ENCODE measurements at regions not wholly inside any gene's neighbourhood (a gene's known extent, or its start where the extent isn't known, plus 50 kb on each side); places are given as distances from the start of the nearest gene placed in this dataset. TPM values are rescaled to one million over a fixed set of nuclear protein-coding genes. Genes with fewer than 3 reads are reported as not detected.

DNA sequence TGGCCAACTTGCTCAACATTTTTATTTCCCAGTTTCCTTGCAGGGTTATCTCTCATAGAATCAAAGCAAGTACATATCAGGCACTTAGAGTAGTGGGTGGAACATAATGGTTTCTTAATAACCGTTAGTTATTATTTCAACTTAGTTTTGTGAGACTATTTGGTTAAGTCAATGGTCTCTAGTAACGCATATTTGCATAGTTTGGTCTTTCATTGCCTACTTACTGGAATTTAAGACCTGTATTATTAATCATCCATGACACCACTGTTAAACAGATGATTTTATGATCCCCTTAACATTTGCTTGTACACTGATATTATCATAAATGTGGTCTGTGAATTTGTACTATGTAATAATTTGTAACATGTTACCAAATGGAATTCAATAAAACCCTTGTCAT lies 70.9 kb upstream of the SMIM31 start:
- Histone ChIP-seq H3K27ac (no peak overlapping the region), H3K36me3 (replicated peaks in 1 of 2; ENCODE audit: insufficient read depth in 1 of 2, low read depth in 2 of 2) (no peaks in the 10 kb centered on the region), H3K27me3 (no peaks in the 10 kb centered on the region), H3K4me3 (no peak overlapping the region), H3K9me3 (no peaks in the 10 kb centered on the region), H3K4me1 (no peaks in the 10 kb centered on the region)
- intact Hi-C loops (cut with DNase I), result no loop called here
- no peak for DNase-seq
- no peak for TF ChIP-seq POLR2A (IDR thresholded peaks at IDR 0.05)
- TF ChIP-seq, protein P1, sequence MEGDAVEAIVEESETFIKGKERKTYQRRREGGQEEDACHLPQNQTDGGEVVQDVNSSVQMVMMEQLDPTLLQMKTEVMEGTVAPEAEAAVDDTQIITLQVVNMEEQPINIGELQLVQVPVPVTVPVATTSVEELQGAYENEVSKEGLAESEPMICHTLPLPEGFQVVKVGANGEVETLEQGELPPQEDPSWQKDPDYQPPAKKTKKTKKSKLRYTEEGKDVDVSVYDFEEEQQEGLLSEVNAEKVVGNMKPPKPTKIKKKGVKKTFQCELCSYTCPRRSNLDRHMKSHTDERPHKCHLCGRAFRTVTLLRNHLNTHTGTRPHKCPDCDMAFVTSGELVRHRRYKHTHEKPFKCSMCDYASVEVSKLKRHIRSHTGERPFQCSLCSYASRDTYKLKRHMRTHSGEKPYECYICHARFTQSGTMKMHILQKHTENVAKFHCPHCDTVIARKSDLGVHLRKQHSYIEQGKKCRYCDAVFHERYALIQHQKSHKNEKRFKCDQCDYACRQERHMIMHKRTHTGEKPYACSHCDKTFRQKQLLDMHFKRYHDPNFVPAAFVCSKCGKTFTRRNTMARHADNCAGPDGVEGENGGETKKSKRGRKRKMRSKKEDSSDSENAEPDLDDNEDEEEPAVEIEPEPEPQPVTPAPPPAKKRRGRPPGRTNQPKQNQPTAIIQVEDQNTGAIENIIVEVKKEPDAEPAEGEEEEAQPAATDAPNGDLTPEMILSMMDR (IDR thresholded peaks at IDR 0.05), result no peak
- 55 to 63% methylated on average over 2 of the region's 2 CpGs for WGBS, 2 donors
- no peak for ATAC-seq

GRCh38 chr4:164695650-164696049 lies 58.3 kb upstream of the SMIM31 start:
- Histone ChIP-seq H3K4me1 (no peaks in the 10 kb centered on the region), H3K36me3 (replicated peaks in 1 of 2; ENCODE audit: insufficient read depth in 1 of 2, low read depth in 2 of 2) (no peaks in the 10 kb centered on the region), H3K4me3 (no peak overlapping the region), H3K27ac (no peak overlapping the region), H3K27me3 (no peaks in the 10 kb centered on the region), H3K9me3 (no peaks in the 10 kb centered on the region)
- intact Hi-C loops (cut with DNase I), result no loop called here
- TF ChIP-seq, protein P1 (IDR thresholded peaks at IDR 0.05), result no peak
- TF ChIP-seq POLR2A (IDR thresholded peaks at IDR 0.05), result no peak
- 55 to 62% methylated on average over 3 of the region's 3 CpGs for WGBS, 2 donors
- DNase-seq (no peak), ATAC-seq (no peak)

DNA sequence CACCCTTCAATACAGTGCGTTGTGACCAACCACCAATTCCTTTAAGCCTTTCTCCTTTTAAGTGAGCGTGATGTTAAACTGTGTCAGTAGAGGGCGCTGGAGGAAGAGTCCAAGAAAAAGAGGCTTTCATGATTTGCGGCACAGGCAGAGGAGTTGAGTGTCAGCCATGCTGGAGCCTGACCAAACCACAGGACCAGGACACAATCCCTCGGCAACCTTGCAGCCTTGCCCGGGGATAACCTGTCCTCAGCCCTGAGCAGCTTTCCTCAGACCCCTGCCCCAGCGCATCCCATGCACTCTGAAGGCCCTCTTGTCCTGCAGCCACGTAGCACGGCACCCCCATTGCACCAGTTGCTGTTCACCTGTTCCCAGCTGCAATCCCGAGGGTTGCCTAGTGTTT lies 53.5 kb upstream of the SMIM31 start:
- Histone ChIP-seq H3K4me1 (no peaks in the 10 kb centered on the region), H3K9me3 (no peaks in the 10 kb centered on the region), H3K27me3 (no peaks in the 10 kb centered on the region), H3K4me3 (no peak overlapping the region), H3K36me3 (replicated peaks in 1 of 2; ENCODE audit: insufficient read depth in 1 of 2, low read depth in 2 of 2) (no peaks in the 10 kb centered on the region), H3K27ac (no peak overlapping the region)
- TF ChIP-seq, protein P1 (IDR thresholded peaks at IDR 0.05), result no peak
- TF ChIP-seq POLR2A (IDR thresholded peaks at IDR 0.05), result no peak
- intact Hi-C loops (cut with DNase I), result no loop called here
- WGBS, 2 donors, result 57 to 62% methylated on average over 9 to 10 of the region's 10 CpGs
- no peak for ATAC-seq
- DNase-seq, result no peak

GRCh38 chr4:164701665-164702064 lies 52.3 kb upstream of the SMIM31 start:
- no peak for DNase-seq
- H3K9me3 ChIP-seq, result no peaks in the 10 kb centered on the region
- no peaks in the 10 kb centered on the region for H3K27me3 ChIP-seq
- ATAC-seq, result no peak
- no peak overlapping the region for H3K27ac ChIP-seq
- no peak overlapping the region for H3K4me3 ChIP-seq
- intact Hi-C loops (cut with DNase I), result no loop called here
- H3K36me3 ChIP-seq (replicated peaks in 1 of 2; ENCODE audit: insufficient read depth in 1 of 2, low read depth in 2 of 2), result no peaks in the 10 kb centered on the region
- TF ChIP-seq, protein P1 (IDR thresholded peaks at IDR 0.05), result no peak
- TF ChIP-seq POLR2A (IDR thresholded peaks at IDR 0.05), result no peak
- WGBS, 2 donors, result 32 to 42% methylated on average over 4 of the region's 4 CpGs
- H3K4me1 ChIP-seq, result no peaks in the 10 kb centered on the region

Small RNAs in the stretch of these regions (small RNA-seq; reads per million reads assigned to genes)
- gene AC074198.2 (not detected), gene RNU6-284P (not detected)

Measured in body of pancreas (tissue), 4 donors.